H9 (cell line): ENCODE measurements at regions not wholly inside any gene's neighbourhood (a gene's known extent, or its start where the extent isn't known, plus 50 kb on each side); places are given as distances from the start of the nearest gene placed in this dataset.

Experiments used
- DNase-seq: peaks from one replicate; pipeline ENCODE4 v3.0.0-alpha.2; 2017
- H2AFZ ChIP-seq: one replicate; pipeline ENCODE4 v1.6.1; 2013; ENCODE audit warnings: mild to moderate bottlenecking, low read length, control low read depth, moderate library complexity
- H2AK5ac ChIP-seq: 2 replicates; pipeline ENCODE4 v1.6.1; 2013; ENCODE audit warnings: low read length, control low read depth, mixed read lengths; ENCODE audit not compliant: insufficient read length
- H2BK120ac ChIP-seq: one replicate; pipeline ENCODE4 v1.6.1; 2013; ENCODE audit warnings: low read depth, mild to moderate bottlenecking, low read length, control low read depth, inconsistent platforms; ENCODE audit not compliant: poor library complexity, severe bottlenecking
- H2BK12ac ChIP-seq: 2 replicates; pipeline ENCODE4 v1.6.1; 2013; ENCODE audit warnings: low read length, control low read depth, mixed read lengths, low read depth; ENCODE audit not compliant: insufficient read length
- H2BK15ac ChIP-seq: 2 replicates; pipeline ENCODE4 v1.6.1; 2013; ENCODE audit warnings: low read depth, low read length, control low read depth
- H2BK20ac ChIP-seq: one replicate; pipeline ENCODE4 v1.6.1; 2013; ENCODE audit warnings: low read depth, mild to moderate bottlenecking, low read length, control low read depth, inconsistent platforms; ENCODE audit not compliant: poor library complexity, severe bottlenecking
- H2BK5ac ChIP-seq: 2 replicates; pipeline ENCODE4 v1.6.1; 2013; ENCODE audit warnings: low read length, control low read depth, mixed read lengths; ENCODE audit not compliant: insufficient read length
- H3K14ac ChIP-seq: 2 replicates; pipeline ENCODE4 v1.6.1; 2013; ENCODE audit warnings: low read length, control low read depth; ENCODE audit not compliant: insufficient read depth
- H3K18ac ChIP-seq: 2 replicates; pipeline ENCODE4 v1.6.1; 2013; ENCODE audit warnings: low read depth, mild to moderate bottlenecking, mixed read lengths, low read length, control low read depth; ENCODE audit not compliant: insufficient read length
- H3K23ac ChIP-seq: 2 replicates; pipeline ENCODE4 v1.6.1; 2013; ENCODE audit warnings: low read length, control low read depth, mixed read lengths, low read depth; ENCODE audit not compliant: insufficient read length
- H3K23me2 ChIP-seq: 2 replicates; pipeline ENCODE4 v1.6.1; 2013; ENCODE audit warnings: low read depth, mild to moderate bottlenecking, mixed read lengths, low read length, control low read depth; ENCODE audit not compliant: insufficient read length, poor library complexity, severe bottlenecking
- H3K27ac ChIP-seq: 2 replicates; pipeline ENCODE4 v1.5.1; 2013; ENCODE audit warnings: low read length, control low read depth, mixed read lengths, low read depth; ENCODE audit not compliant: insufficient read length
- H3K27me3 ChIP-seq: 2 replicates; pipeline ENCODE4 v1.6.1; 2013; ENCODE audit warnings: low read length, control low read depth, inconsistent platforms; ENCODE audit not compliant: insufficient read depth
- H3K4ac ChIP-seq: 2 replicates; pipeline ENCODE4 v1.6.1; 2013; ENCODE audit warnings: low read depth, mild to moderate bottlenecking, control low read depth, inconsistent platforms, low read length, moderate library complexity
- H3K4me1 ChIP-seq: 2 replicates; pipeline ENCODE4 v1.6.1; 2013; ENCODE audit warnings: low read length, control low read depth, inconsistent platforms; ENCODE audit not compliant: insufficient read depth
- H3K4me2 ChIP-seq: 2 replicates; pipeline ENCODE4 v1.6.1; 2013; ENCODE audit warnings: low read length, control low read depth, mixed read lengths; ENCODE audit not compliant: insufficient read length, insufficient read depth
- H3K56ac ChIP-seq: 2 replicates; pipeline ENCODE4 v1.6.1; 2013; ENCODE audit warnings: low read depth, mild to moderate bottlenecking, mixed read lengths, low read length, control low read depth; ENCODE audit not compliant: insufficient read length
- H3K79me1 ChIP-seq: 2 replicates; pipeline ENCODE4 v1.6.1; 2013; ENCODE audit warnings: low read depth, mild to moderate bottlenecking, moderate library complexity, low read length, control low read depth, inconsistent platforms; ENCODE audit not compliant: insufficient read depth, poor library complexity, severe bottlenecking
- H3K79me2 ChIP-seq: 2 replicates; pipeline ENCODE4 v1.6.1; 2013; ENCODE audit warnings: low read length, control low read depth, inconsistent platforms; ENCODE audit not compliant: insufficient read depth
- H3K9ac ChIP-seq: 2 replicates; pipeline ENCODE4 v1.6.1; 2013; ENCODE audit warnings: low read length, control low read depth, mixed read lengths; ENCODE audit not compliant: insufficient read length; ENCODE audit errors: extremely low read depth
- H3K9me3 ChIP-seq: one replicate; pipeline ENCODE4 v1.6.1; 2013; ENCODE audit warnings: low read depth, low read length, inconsistent platforms; ENCODE audit not compliant: control insufficient read depth
- H3T11ph ChIP-seq: one replicate; pipeline ENCODE4 v1.6.1; 2013; ENCODE audit warnings: mild to moderate bottlenecking, low read length, control low read depth, inconsistent platforms
- H4K20me1 ChIP-seq: one replicate; pipeline ENCODE4 v1.6.1; 2013; ENCODE audit not compliant: control insufficient read depth, insufficient read length, insufficient read depth
- H4K5ac ChIP-seq: 2 replicates; pipeline ENCODE4 v1.6.1; 2013; ENCODE audit warnings: low read depth, mild to moderate bottlenecking, mixed read lengths, low read length, control low read depth; ENCODE audit not compliant: insufficient read length
- H4K8ac ChIP-seq: replicated peaks from 2 replicates; pipeline ENCODE4 v1.6.1; 2013; ENCODE audit warnings: low read length, control low read depth, mixed read lengths, low read depth; ENCODE audit not compliant: insufficient read length
- H4K91ac ChIP-seq: 2 replicates; pipeline ENCODE4 v1.6.1; 2013; ENCODE audit warnings: low read depth, mild to moderate bottlenecking, moderate library complexity, mixed read lengths, low read length, control low read depth; ENCODE audit not compliant: insufficient read length
- H3K27ac Mint-ChIP-seq, 3 experiments: 2 replicates in 2 of 3; 3 replicates in 1 of 3; pipeline ENCODE4 v1.8.0; 2020 to 2021; ENCODE audit warnings: mixed read lengths in 3 of 3, mild to moderate bottlenecking in 1 of 3, moderate library complexity in 1 of 3
- H3K27me3 Mint-ChIP-seq: 2 replicates; pipeline ENCODE4 v1.8.0; 2021; ENCODE audit warnings: low read depth, mild to moderate bottlenecking, moderate library complexity, mixed read lengths
- H3K36me3 Mint-ChIP-seq, 3 experiments: 2 replicates in 2 of 3; 3 replicates in 1 of 3; pipeline ENCODE4 v1.8.0; 2020 to 2021; ENCODE audit warnings: low read depth in 3 of 3, mixed read lengths in 3 of 3; ENCODE audit not compliant: insufficient read depth in 1 of 3
- H3K4me1 Mint-ChIP-seq, 2 experiments: 2 replicates each; pipeline ENCODE4 v1.8.0; 2020; ENCODE audit warnings: mixed read lengths in 2 of 2
- H3K4me3 Mint-ChIP-seq, 2 experiments: 2 replicates in 1 of 2; 3 replicates in 1 of 2; pipeline ENCODE4 v1.8.0; 2020 to 2021; ENCODE audit warnings: mild to moderate bottlenecking in 2 of 2, mixed read lengths in 2 of 2, moderate library complexity in 1 of 2
- H3K9me3 Mint-ChIP-seq, 2 experiments: 2 replicates in 1 of 2; 3 replicates in 1 of 2; pipeline ENCODE4 v1.8.0; 2020; ENCODE audit warnings: mild to moderate bottlenecking in 2 of 2, mixed read lengths in 2 of 2, moderate library complexity in 1 of 2
- CTCF ChIP-seq: fragments of 200-600 bp; sonication (generic); conservative IDR thresholded peaks from 3 replicates; pipeline ENCODE4 v1.8.0; 2021; ENCODE audit warnings: antibody characterized with exemption, mild to moderate bottlenecking
- WGBS: extraction: QIAGEN DNeasy Blood & Tissue Kit; methylation state at CpG from one replicate; pipeline ENCODE4 v1.1.7; 2013; ENCODE audit warnings: missing lambda C conversion rate, low lambda C conversion rate, mixed read lengths; ENCODE audit not compliant: insufficient read length; ENCODE audit errors: extremely low coverage; 5-methylcytosine and 5-hydroxymethylcytosine counted together

- H2AFZ ChIP-seq = no peak overlapping the region
- H2BK5ac ChIP-seq = no peak overlapping the region
- no peak overlapping the region for H3K4ac ChIP-seq
- Mint-ChIP-seq H3K36me3 (no peaks in the 10 kb centered on the region), H3K27ac (no peak overlapping the region), H3K4me3 (no peak overlapping the region), H3K27me3 (peaks cover 13% of the 10 kb centered on the region), H3K9me3 (peaks cover 0 to 2% of the 10 kb centered on the region in 2 experiments; a peak in 2 of 5 replicates), H3K4me1 (peaks cover 2% of the 10 kb centered on the region in 2 experiments; a peak in 3 of 4 replicates)
- H3K23me2 ChIP-seq = no peaks in the 10 kb centered on the region
- no peak overlapping the region for H4K91ac ChIP-seq
- H3K79me2 ChIP-seq = no peaks in the 10 kb centered on the region
- H3K27ac ChIP-seq = no peak overlapping the region
- H3K9ac ChIP-seq = no peak overlapping the region
- no peak for TF ChIP-seq CTCF
- H3K79me1 ChIP-seq = no peaks in the 10 kb centered on the region
- no peak overlapping the region for H2BK120ac ChIP-seq
- no peak for DNase-seq
- no peak overlapping the region for H2BK12ac ChIP-seq
- no peaks in the 10 kb centered on the region for H3K9me3 ChIP-seq
- H3K18ac ChIP-seq = no peak overlapping the region
- no peak overlapping the region for H2BK20ac ChIP-seq
- no peak overlapping the region for H3K56ac ChIP-seq
- H4K20me1 ChIP-seq = no peaks in the 10 kb centered on the region
- H4K5ac ChIP-seq = no peak overlapping the region
- no peak overlapping the region for H3K4me2 ChIP-seq
- H2AK5ac ChIP-seq = no peak overlapping the region
- H4K8ac ChIP-seq = no peak overlapping the region
- H3K27me3 ChIP-seq = no peaks in the 10 kb centered on the region
- no peak overlapping the region for H3T11ph ChIP-seq
- WGBS = no CpG with 5 or more reads among the region's 6 CpGs
- no peak overlapping the region for H2BK15ac ChIP-seq
- H3K14ac ChIP-seq = no peak overlapping the region
- H3K23ac ChIP-seq = no peak overlapping the region
- H3K4me1 ChIP-seq = no peaks in the 10 kb centered on the region
Measured at GRCh38 chr2:239684271-239684810, 283.5 kb upstream of the HDAC4 start.
